ENCODE measurements at regions not wholly inside any gene's neighbourhood (a gene's known extent, or its start where the extent isn't known, plus 50 kb on each side); places are given as distances from the start of the nearest gene placed in this dataset.

- no peaks in the 10 kb centered on the region for H3K9me2 ChIP-seq (ENCODE audit: insufficient read depth)
- Mint-ChIP-seq H3K4me3 (no peak overlapping the region), H3K36me3 (ENCODE audit: low read depth) (no peaks in the 10 kb centered on the region), H3K27me3 (ENCODE audit: insufficient read depth, low read depth, poor library complexity) (no peaks in the 10 kb centered on the region), H3K9me3 (peaks cover 3% of the 10 kb centered on the region; the same call in 2 of the 3 replicates), H3K4me1 (no peaks in the 10 kb centered on the region), H3K27ac (no peak overlapping the region)
- H3K4me3 ChIP-seq, result no peak overlapping the region
- no peak for TF ChIP-seq NANOG (IDR thresholded peaks at IDR 0.05; ENCODE audit: borderline replicate concordance)
- no peak for TF ChIP-seq STAT1 (IDR thresholded peaks at IDR 0.05; ENCODE audit: unreplicated experiment)
- no peak for TF ChIP-seq EZH2phosphoT487 (IDR thresholded peaks at IDR 0.05; ENCODE audit: unreplicated experiment)
- no peak for TF ChIP-seq ZNF462 (CRISPR knock-in tag; IDR thresholded peaks at IDR 0.05)
- TF ChIP-seq ETS1 (IDR thresholded peaks at IDR 0.05), result no peak
- no peak for TF ChIP-seq REST (IDR thresholded peaks at IDR 0.05; ENCODE audit: unreplicated experiment)
- TF ChIP-seq CTCF (conservative IDR thresholded peaks at IDR 0.05; ENCODE audit: low read depth in 2 of 2), result no peak
- TF ChIP-seq POLR2AphosphoS5 (IDR thresholded peaks at IDR 0.05; ENCODE audit: low read depth), result no peak
- TF ChIP-seq ZNF114 (CRISPR knock-in tag; IDR thresholded peaks at IDR 0.05), result no peak
- no peak for TF ChIP-seq JUNB (IDR thresholded peaks at IDR 0.05; ENCODE audit: unreplicated experiment)
- no peak for TF ChIP-seq ZNF331 (CRISPR knock-in tag; IDR thresholded peaks at IDR 0.05; ENCODE audit: low read depth)
- no peak for TF ChIP-seq EZH2 (IDR thresholded peaks at IDR 0.05; ENCODE audit: low read depth, unreplicated experiment)
- TF ChIP-seq CREB1 (CRISPR knock-in tag; IDR thresholded peaks at IDR 0.05; ENCODE audit: low read depth), result no peak
- no peak overlapping the region for H3K4me2 ChIP-seq
- H3F3A ChIP-seq (replicated peaks; ENCODE audit: low read depth), result no peaks in the 10 kb centered on the region
- no peaks in the 10 kb centered on the region for H3K79me2 ChIP-seq (replicated peaks; ENCODE audit: insufficient read depth)
- no peak for DNase-seq (ENCODE audit: low spot score)
- no peaks in the 10 kb centered on the region; the same call in 1 of the 2 replicates for H3K36me3 ChIP-seq (ENCODE audit: insufficient read depth)
- H3K27ac ChIP-seq (ENCODE audit: low read depth), result no peak overlapping the region
- H3K27me3 ChIP-seq (ENCODE audit: insufficient read depth), result no peaks in the 10 kb centered on the region
- H4K20me1 ChIP-seq (replicated peaks; ENCODE audit: insufficient read depth), result no peaks in the 10 kb centered on the region
- H3K4me1 ChIP-seq (ENCODE audit: insufficient read depth), result no peaks in the 10 kb centered on the region
- ATAC-seq, result no peak
- H2AFZ ChIP-seq, result no peak overlapping the region
Observed at GRCh38 chr10:105359708-105360107, 718.6 kb downstream of the SORCS3 start.

Measured in GM23338 (cell line).